A673 (cell line): ENCODE measurements at regions not wholly inside any gene's neighbourhood (a gene's known extent, or its start where the extent isn't known, plus 50 kb on each side); places are given as distances from the start of the nearest gene placed in this dataset.

ENCODE experiments used
- BruUV-seq: library from RNA; stranded (reverse); fragments of 400-500 nt; replicated peaks from 2 replicates; lab custom pipeline; 2021; lab: Mats Ljungman, UMichigan
- CTCF ChIA-PET: fragments of 300-600 bp; sonication (Branson Sonifier 250); formaldehyde crosslinking; loops from one replicate; lab custom pipeline; 2022; ENCODE audit warnings: antibody characterized with exemption; lab: Charles Lee
- POLR2A ChIA-PET: fragments of 300-600 bp; sonication (Branson Sonifier 250); formaldehyde crosslinking; loops from one replicate; lab custom pipeline; 2022; ENCODE audit warnings: antibody characterized with exemption; ENCODE audit not compliant: low non-redundant PET; lab: Charles Lee
- DNase-seq: peaks from one replicate; pipeline ENCODE4 v3.0.0-alpha.2; 2015; ENCODE audit warnings: low spot score
- H3K27ac ChIP-seq: fragments of 200-600 bp; sonication (generic); 2 replicates; pipeline ENCODE4 v1.5.1; 2016; ENCODE audit warnings: mixed run types, low read depth, mild to moderate bottlenecking, mixed read lengths, antibody characterized with exemption, low read length; ENCODE audit not compliant: poor library complexity, severe bottlenecking
- H3K27me3 ChIP-seq: fragments of 200-600 bp; sonication (generic); replicated peaks from 2 replicates; pipeline ENCODE4 v1.6.1; 2017; ENCODE audit warnings: mixed run types, low read depth, mild to moderate bottlenecking, mixed read lengths, antibody characterized with exemption, low read length; ENCODE audit not compliant: insufficient read depth, poor library complexity
- H3K36me3 ChIP-seq: fragments of 200-600 bp; sonication (generic); 2 replicates; pipeline ENCODE4 v1.6.1; 2016; ENCODE audit warnings: mixed run types, mild to moderate bottlenecking, mixed read lengths, antibody characterized with exemption, low read length; ENCODE audit not compliant: insufficient read depth, poor library complexity, severe bottlenecking
- H3K4me1 ChIP-seq: fragments of 200-600 bp; sonication (generic); 2 replicates; pipeline ENCODE4 v1.6.1; 2017; ENCODE audit warnings: mixed run types, mild to moderate bottlenecking, mixed read lengths, antibody characterized with exemption, low read length; ENCODE audit not compliant: insufficient read depth, poor library complexity, severe bottlenecking
- H3K4me3 ChIP-seq: fragments of 200-600 bp; sonication (generic); 2 replicates; pipeline ENCODE4 v1.5.1; 2016; ENCODE audit warnings: low read depth, mixed run types, mild to moderate bottlenecking, mixed read lengths, low read length; ENCODE audit not compliant: poor library complexity, severe bottlenecking
- H3K9me3 ChIP-seq: fragments of 200-600 bp; sonication (generic); 2 replicates; pipeline ENCODE4 v1.6.1; 2016; ENCODE audit warnings: mixed run types, low read depth, mild to moderate bottlenecking, mixed read lengths, antibody characterized with exemption, low read length; ENCODE audit not compliant: poor library complexity, severe bottlenecking
- EZH2 ChIP-seq: fragments of 200-600 bp; sonication (generic); IDR thresholded peaks from 2 replicates; pipeline ENCODE4 v1.6.1; 2017; ENCODE audit warnings: borderline replicate concordance, low read depth, mild to moderate bottlenecking, mixed read lengths, antibody characterized with exemption, low read length; ENCODE audit not compliant: poor library complexity, severe bottlenecking
- intact Hi-C: fragments of 100-400 bp; cut with micrococcal nuclease; formaldehyde crosslinking; loops from one replicate; pipeline ENCODE4 v1.10.0; 2022; ENCODE audit not compliant: unreplicated experiment
- TF ChIP-seq, protein P1 (sequence below): fragments of 300-800, 200-600 bp; sonication (generic); conservative IDR thresholded peaks from 2 replicates; pipeline ENCODE4 v1.5.1; 2017; ENCODE audit warnings: low read depth, mild to moderate bottlenecking, antibody characterized with exemption, low read length, moderate library complexity, mixed read lengths

DNA sequence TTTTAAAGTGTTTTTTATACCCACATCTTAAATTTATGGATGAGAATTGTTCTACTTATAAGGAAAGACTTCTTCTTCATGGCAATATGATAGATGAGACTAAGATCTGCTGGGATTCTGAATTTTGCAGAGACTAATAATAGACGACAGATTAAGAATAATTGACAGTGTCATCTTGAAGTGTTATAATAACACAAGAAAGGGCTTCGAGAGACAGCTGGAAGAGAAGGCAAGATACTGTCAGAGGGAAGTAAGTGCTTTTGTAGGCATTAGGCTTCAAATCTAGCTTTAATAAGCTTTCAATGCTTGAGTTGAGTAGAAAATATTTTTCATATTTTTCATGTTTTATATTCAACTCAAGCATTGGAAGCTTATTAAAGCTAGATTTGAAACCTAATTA lies 797.6 kb upstream of the PABPC4L start:
- BruUV-seq: no TSS peak
- no peak overlapping the region for H3K4me3 ChIP-seq
- intact Hi-C loops: no loop called here
- H3K27me3 ChIP-seq: no peaks in the 10 kb centered on the region
- H3K36me3 ChIP-seq: no peaks in the 10 kb centered on the region
- no peak for DNase-seq
- H3K4me1 ChIP-seq: no peaks in the 10 kb centered on the region
- no peaks in the 10 kb centered on the region for H3K9me3 ChIP-seq
- H3K27ac ChIP-seq: no peak overlapping the region
- CTCF ChIA-PET: no interaction called here
- POLR2A ChIA-PET: no interaction called here
- TF ChIP-seq, protein P1, sequence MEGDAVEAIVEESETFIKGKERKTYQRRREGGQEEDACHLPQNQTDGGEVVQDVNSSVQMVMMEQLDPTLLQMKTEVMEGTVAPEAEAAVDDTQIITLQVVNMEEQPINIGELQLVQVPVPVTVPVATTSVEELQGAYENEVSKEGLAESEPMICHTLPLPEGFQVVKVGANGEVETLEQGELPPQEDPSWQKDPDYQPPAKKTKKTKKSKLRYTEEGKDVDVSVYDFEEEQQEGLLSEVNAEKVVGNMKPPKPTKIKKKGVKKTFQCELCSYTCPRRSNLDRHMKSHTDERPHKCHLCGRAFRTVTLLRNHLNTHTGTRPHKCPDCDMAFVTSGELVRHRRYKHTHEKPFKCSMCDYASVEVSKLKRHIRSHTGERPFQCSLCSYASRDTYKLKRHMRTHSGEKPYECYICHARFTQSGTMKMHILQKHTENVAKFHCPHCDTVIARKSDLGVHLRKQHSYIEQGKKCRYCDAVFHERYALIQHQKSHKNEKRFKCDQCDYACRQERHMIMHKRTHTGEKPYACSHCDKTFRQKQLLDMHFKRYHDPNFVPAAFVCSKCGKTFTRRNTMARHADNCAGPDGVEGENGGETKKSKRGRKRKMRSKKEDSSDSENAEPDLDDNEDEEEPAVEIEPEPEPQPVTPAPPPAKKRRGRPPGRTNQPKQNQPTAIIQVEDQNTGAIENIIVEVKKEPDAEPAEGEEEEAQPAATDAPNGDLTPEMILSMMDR: no peak
- TF ChIP-seq EZH2: no peak

DNA sequence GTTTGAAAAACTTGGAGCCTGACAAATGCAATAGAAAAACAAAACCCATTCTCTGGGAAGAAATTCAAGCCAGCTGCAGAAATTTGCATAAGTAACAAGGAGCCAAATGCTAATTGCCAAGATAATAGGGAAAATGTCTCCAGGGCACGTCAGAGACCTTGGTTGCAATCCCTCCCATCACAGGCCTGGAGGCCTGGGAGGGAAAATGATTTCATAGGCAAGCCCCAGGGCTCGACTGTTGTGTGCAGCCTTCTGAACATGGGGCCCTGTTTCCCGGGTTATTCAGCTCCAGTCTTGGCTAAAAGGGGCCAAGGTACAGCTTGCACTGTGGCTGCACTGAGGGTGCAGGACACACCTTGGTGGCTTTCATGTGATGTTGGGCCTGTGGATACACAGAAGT lies 760.4 kb upstream of the PABPC4L start:
- Histone ChIP-seq H3K4me1 (no peaks in the 10 kb centered on the region), H3K4me3 (no peak overlapping the region), H3K36me3 (no peaks in the 10 kb centered on the region), H3K27me3 (no peaks in the 10 kb centered on the region), H3K9me3 (no peaks in the 10 kb centered on the region), H3K27ac (no peak overlapping the region)
- TF ChIP-seq EZH2: no peak
- TF ChIP-seq, protein P1: no peak
- intact Hi-C loops: no loop called here
- no peak for DNase-seq
- ChIA-PET CTCF (no interaction called here), POLR2A (no interaction called here)
- BruUV-seq: no TSS peak

DNA sequence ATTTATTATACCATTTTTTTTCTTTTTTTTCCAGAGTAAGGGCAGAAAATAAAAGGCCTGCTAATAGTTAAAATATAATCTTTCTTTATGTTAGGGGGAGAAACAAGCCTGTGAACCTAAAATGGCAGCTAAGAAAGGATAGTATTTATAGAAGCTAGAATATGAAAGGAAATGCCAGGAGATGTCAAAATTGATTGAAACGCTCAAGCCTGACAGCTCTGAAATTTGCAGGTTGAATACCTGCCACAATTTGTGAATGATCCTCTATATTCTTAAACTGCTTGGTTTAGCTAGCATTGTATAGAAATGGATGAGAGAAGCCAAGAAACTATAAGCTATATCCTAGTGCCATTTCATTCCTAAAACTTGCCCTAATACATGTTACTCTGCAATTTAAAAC lies 757.3 kb upstream of the PABPC4L start:
- no peak for TF ChIP-seq EZH2
- TF ChIP-seq, protein P1: no peak
- H3K36me3 ChIP-seq: no peaks in the 10 kb centered on the region
- no peaks in the 10 kb centered on the region for H3K9me3 ChIP-seq
- BruUV-seq: no TSS peak
- no peak overlapping the region for H3K27ac ChIP-seq
- intact Hi-C loops: no loop called here
- CTCF ChIA-PET: no interaction called here
- no peak overlapping the region for H3K4me3 ChIP-seq
- no peak for DNase-seq
- H3K4me1 ChIP-seq: no peaks in the 10 kb centered on the region
- POLR2A ChIA-PET: no interaction called here
- H3K27me3 ChIP-seq: no peaks in the 10 kb centered on the region
